ENCODE measurements at regions not wholly inside any gene's neighbourhood (a gene's known extent, or its start where the extent isn't known, plus 50 kb on each side); places are given as distances from the start of the nearest gene placed in this dataset.
"Not testable (repeated sequence)": the region's sequence is repeated elsewhere in the genome, so short reads cannot be mapped to it uniquely, and the experiment has no call there.

GRCh38 chr4:117908306-117909207, 125.7 kb upstream of the NDST3 start:
- H3K4me2 ChIP-seq = no peak overlapping the region
- FAIRE-seq (no peak), ATAC-seq (no peak), DNase-seq (ENCODE audit: low read depth in 1 of 2, low spot score in 1 of 2) (no peak)
- no peaks in the 10 kb centered on the region for H3K9me3 ChIP-seq
- no peak for TF ChIP-seq TP53 (CRISPR knock-in tag; IDR thresholded peaks at IDR 0.05)
- no peak for TF ChIP-seq NFE2L2 (conservative IDR thresholded peaks at IDR 0.05; ENCODE audit: low read length)
- TF ChIP-seq JUN (IDR thresholded peaks at IDR 0.05) = no peak
- no peak for TF ChIP-seq EHMT2 (IDR thresholded peaks at IDR 0.05; ENCODE audit: low read depth)
- TF ChIP-seq REST (IDR thresholded peaks at IDR 0.05) = no peak
- TF ChIP-seq FOSB (CRISPR knock-in tag; IDR thresholded peaks at IDR 0.05) = no peak
- TF ChIP-seq TFCP2L1 (CRISPR knock-in tag; IDR thresholded peaks at IDR 0.05) = no peak
- TF ChIP-seq ZC3H11A (IDR thresholded peaks at IDR 0.05) = no peak
- no peak for TF ChIP-seq EHF (CRISPR knock-in tag; IDR thresholded peaks at IDR 0.05)
- TF ChIP-seq NPAS2 (CRISPR knock-in tag; IDR thresholded peaks at IDR 0.05; ENCODE audit: borderline replicate concordance) = no peak
- no peak for TF ChIP-seq RFX5 (IDR thresholded peaks at IDR 0.05)
- 16% methylated on average over 5 of the region's 5 CpGs for WGBS (ENCODE audit: missing lambda C conversion rate)
- no peak overlapping the region for H3K27ac ChIP-seq
- CTCF ChIA-PET = no interaction called here
- H3K4me3 ChIP-seq = no peak overlapping the region
- POLR2A ChIA-PET = no interaction called here
- no peaks in the 10 kb centered on the region for H3K4me1 ChIP-seq

GRCh38 chr4:117916728-117917127, 117.6 kb upstream of the NDST3 start:
- Histone ChIP-seq H3K4me3 (no peak overlapping the region), H3K4me1 (no peaks in the 10 kb centered on the region), H3K27ac (no peak overlapping the region), H3K9me3 (no peaks in the 10 kb centered on the region), H3K4me2 (no peak overlapping the region)
- POLR2A ChIA-PET = no interaction called here
- TF ChIP-seq REST (IDR thresholded peaks at IDR 0.05) (no peak), RARB (CRISPR knock-in tag; IDR thresholded peaks at IDR 0.05) (no peak)
- 6% methylated on average over 2 of the region's 4 CpGs for WGBS (ENCODE audit: missing lambda C conversion rate)
- CTCF ChIA-PET = no interaction called here
- ATAC-seq (no peak), DNase-seq (ENCODE audit: low read depth in 1 of 2, low spot score in 1 of 2) (no peak), FAIRE-seq (no peak)

- POLR2A ChIA-PET; H3K9me3 ChIP-seq; FAIRE-seq; H3K4me2 ChIP-seq; ATAC-seq; CTCF ChIA-PET; H3K27ac ChIP-seq; H3K4me3 ChIP-seq; H3K4me1 ChIP-seq; DNase-seq (ENCODE audit: low read depth in 1 of 2, low spot score in 1 of 2): not testable (repeated sequence)
- WGBS (ENCODE audit: missing lambda C conversion rate) = 32% methylated on average over 5 of the region's 9 CpGs
Observed at GRCh38 chr4:117922311-117922710, 112.0 kb upstream of the NDST3 start.

Data from A549 (cell line).